DND-41 (cell line): ENCODE measurements at regions not wholly inside any gene's neighbourhood (a gene's known extent, or its start where the extent isn't known, plus 50 kb on each side); places are given as distances from the start of the nearest gene placed in this dataset.

ENCODE experiments used
- ATAC-seq: fragments of 200-7000 bp; cut with Tn5 transposase; 3 replicates; pipeline ENCODE4 v1.9.1; 2021; ENCODE audit warnings: low read depth; ENCODE audit not compliant: insufficient read depth
- DNase-seq: peaks from one replicate; pipeline ENCODE4 v3.0.0-alpha.2; 2020
- H2AFZ ChIP-seq: 2 replicates; pipeline ENCODE4 v1.6.0; 2012; ENCODE audit warnings: low read depth, low read length
- H3K27ac ChIP-seq: 2 replicates; pipeline ENCODE4 v1.5.1; 2012; ENCODE audit warnings: low read length, inconsistent platforms
- H3K27me3 ChIP-seq: fragments of 200-600 bp; sonication (generic); 2 replicates; pipeline ENCODE4 v1.6.0; 2012; ENCODE audit warnings: low read length, mild to moderate bottlenecking, inconsistent platforms; ENCODE audit not compliant: insufficient read depth, poor library complexity
- H3K36me3 ChIP-seq: 2 replicates; pipeline ENCODE4 v1.5.1; 2012; ENCODE audit warnings: low read length, inconsistent platforms; ENCODE audit not compliant: insufficient read depth
- H3K4me1 ChIP-seq: 2 replicates; pipeline ENCODE4 v1.5.1; 2012; ENCODE audit warnings: mild to moderate bottlenecking, low read length; ENCODE audit not compliant: insufficient read depth
- H3K4me2 ChIP-seq: 2 replicates; pipeline ENCODE4 v1.6.0; 2012; ENCODE audit warnings: mild to moderate bottlenecking, moderate library complexity, low read length, inconsistent platforms; ENCODE audit not compliant: insufficient read depth
- H3K4me3 ChIP-seq, 2 experiments: fragments of 200-600 bp in 1 of 2; shearing (Covaris generic) in 1 of 2; 2 replicates each; pipeline ENCODE4 v1.5.1; 2012 to 2016; ENCODE audit warnings: inconsistent platforms in 2 of 2, low read length in 2 of 2, mild to moderate bottlenecking in 2 of 2, low read depth in 1 of 2, moderate library complexity in 1 of 2
- H3K79me2 ChIP-seq: 2 replicates; pipeline ENCODE4 v1.6.0; 2012; ENCODE audit warnings: low read length, inconsistent platforms; ENCODE audit not compliant: insufficient read depth
- H3K9ac ChIP-seq: 2 replicates; pipeline ENCODE4 v1.6.0; 2012; ENCODE audit warnings: low read depth, mild to moderate bottlenecking, inconsistent platforms, low read length, moderate library complexity
- H3K9me3 ChIP-seq: 2 replicates; pipeline ENCODE4 v1.5.1; 2012; ENCODE audit warnings: low read length, moderate library complexity, mild to moderate bottlenecking, inconsistent platforms; ENCODE audit not compliant: insufficient read depth, severe bottlenecking
- H4K20me1 ChIP-seq: 2 replicates; pipeline ENCODE4 v1.6.0; 2012; ENCODE audit warnings: low read length; ENCODE audit not compliant: insufficient read depth
- EZH2 ChIP-seq: IDR thresholded peaks from 3 replicates; pipeline ENCODE4 v1.6.1; 2012; ENCODE audit warnings: borderline replicate concordance, low read depth, mild to moderate bottlenecking, moderate library complexity, low read length, inconsistent platforms; ENCODE audit not compliant: severe bottlenecking
- TF ChIP-seq, protein P1 (sequence below): IDR thresholded peaks from 2 replicates; pipeline ENCODE4 v1.5.1; 2012; ENCODE audit warnings: borderline replicate concordance, low read length, moderate library complexity, mild to moderate bottlenecking; ENCODE audit not compliant: poor library complexity, severe bottlenecking; ENCODE audit errors: extremely low read depth

DNA sequence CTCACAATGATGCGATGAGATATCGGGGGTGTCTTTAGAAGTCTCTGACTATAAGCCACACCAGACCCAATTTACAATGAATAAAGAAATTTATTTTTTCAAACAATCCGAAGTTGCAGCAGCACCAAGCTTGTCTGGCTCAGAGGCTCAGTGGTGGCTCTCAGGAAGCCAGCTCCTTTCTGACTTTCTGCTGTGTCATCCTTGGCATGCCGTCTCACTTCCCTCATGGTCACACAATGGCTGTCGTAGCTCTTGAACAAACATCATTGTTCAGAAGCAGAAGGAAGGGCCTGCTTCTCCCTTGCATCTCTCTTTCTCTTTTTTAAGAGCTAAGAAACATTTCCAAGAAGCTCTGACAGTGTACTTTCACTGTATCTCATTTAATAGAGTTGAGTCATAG is 299.0 kb downstream of the DOK5 start:
- H3K36me3 ChIP-seq: no peaks in the 10 kb centered on the region
- H4K20me1 ChIP-seq: no peaks in the 10 kb centered on the region
- H3K4me2 ChIP-seq: no peak overlapping the region
- no peak overlapping the region for H3K27ac ChIP-seq
- H3K4me3 ChIP-seq: no peak overlapping the region
- DNase-seq (no peak), ATAC-seq (no peak)
- no peaks in the 10 kb centered on the region for H3K4me1 ChIP-seq
- no peaks in the 10 kb centered on the region for H3K9me3 ChIP-seq
- no peak overlapping the region for H2AFZ ChIP-seq
- TF ChIP-seq, protein P1, sequence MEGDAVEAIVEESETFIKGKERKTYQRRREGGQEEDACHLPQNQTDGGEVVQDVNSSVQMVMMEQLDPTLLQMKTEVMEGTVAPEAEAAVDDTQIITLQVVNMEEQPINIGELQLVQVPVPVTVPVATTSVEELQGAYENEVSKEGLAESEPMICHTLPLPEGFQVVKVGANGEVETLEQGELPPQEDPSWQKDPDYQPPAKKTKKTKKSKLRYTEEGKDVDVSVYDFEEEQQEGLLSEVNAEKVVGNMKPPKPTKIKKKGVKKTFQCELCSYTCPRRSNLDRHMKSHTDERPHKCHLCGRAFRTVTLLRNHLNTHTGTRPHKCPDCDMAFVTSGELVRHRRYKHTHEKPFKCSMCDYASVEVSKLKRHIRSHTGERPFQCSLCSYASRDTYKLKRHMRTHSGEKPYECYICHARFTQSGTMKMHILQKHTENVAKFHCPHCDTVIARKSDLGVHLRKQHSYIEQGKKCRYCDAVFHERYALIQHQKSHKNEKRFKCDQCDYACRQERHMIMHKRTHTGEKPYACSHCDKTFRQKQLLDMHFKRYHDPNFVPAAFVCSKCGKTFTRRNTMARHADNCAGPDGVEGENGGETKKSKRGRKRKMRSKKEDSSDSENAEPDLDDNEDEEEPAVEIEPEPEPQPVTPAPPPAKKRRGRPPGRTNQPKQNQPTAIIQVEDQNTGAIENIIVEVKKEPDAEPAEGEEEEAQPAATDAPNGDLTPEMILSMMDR: no peak
- TF ChIP-seq EZH2: no peak
- H3K27me3 ChIP-seq: no peaks in the 10 kb centered on the region
- no peak overlapping the region for H3K9ac ChIP-seq
- no peaks in the 10 kb centered on the region for H3K79me2 ChIP-seq

DNA sequence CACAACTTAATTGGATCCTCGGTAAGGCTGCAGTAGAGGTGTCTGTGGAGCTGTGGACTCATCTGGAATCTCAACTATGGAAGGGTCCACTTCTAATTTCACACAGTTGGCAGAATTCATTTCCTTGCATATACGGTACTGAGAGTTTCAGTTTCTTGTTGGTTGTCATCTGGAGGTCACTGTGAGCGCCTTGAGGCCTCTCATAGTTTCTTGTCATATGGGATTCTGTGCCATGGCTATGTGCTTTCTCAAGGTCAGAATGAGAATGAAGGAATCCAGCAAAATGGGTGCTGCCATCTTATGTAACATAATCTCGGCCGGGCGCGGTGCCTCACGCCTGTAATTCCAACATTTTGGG is 298.2 kb downstream of the DOK5 start:
- ATAC-seq (no peak), DNase-seq (no peak)
- TF ChIP-seq EZH2: no peak
- TF ChIP-seq, protein P1: no peak
- Histone ChIP-seq H3K27me3 (no peaks in the 10 kb centered on the region), H3K9ac (no peak overlapping the region), H3K4me1 (no peaks in the 10 kb centered on the region), H3K36me3 (no peaks in the 10 kb centered on the region), H2AFZ (no peak overlapping the region), H3K79me2 (no peaks in the 10 kb centered on the region), H3K27ac (no peak overlapping the region), H3K9me3 (no peaks in the 10 kb centered on the region), H3K4me3 (no peak overlapping the region), H4K20me1 (no peaks in the 10 kb centered on the region), H3K4me2 (no peak overlapping the region)

DNA sequence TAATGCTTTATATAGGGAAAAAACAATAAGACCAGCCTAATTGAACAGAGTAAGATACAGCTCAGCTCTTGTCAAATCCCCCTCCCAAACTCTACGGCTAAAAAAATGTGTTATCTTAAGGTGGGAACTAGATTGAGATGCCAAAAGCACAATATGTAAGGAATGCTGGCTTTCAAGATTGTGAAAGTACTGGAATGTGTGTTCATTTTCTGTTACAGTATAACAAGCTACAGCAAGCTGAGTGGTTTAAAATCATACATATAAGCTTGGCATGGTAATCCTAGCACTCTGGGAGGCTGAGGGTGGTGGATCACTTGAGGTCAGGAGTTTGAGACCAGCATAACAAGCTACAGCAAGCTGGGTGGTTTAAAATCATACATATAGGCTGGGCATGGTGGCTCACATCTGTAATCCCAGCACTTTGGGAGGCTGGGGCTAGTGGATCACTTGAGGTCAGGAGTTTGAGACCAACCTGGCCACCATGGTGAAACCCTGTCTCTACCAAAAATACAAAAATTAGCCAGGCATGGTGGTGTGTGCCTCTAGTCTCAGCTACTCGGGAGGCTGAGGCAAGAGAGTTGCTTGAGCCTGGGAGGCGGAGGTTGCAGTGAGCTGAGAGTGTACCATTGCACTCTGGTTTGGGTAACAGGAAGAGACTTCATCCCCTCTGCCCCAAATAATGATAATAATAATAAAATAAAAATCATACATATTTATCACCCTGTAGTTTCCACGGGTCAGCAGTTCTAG is 297.7 kb downstream of the DOK5 start:
- no peaks in the 10 kb centered on the region for H3K36me3 ChIP-seq
- no peaks in the 10 kb centered on the region for H3K9me3 ChIP-seq
- H3K4me1 ChIP-seq: no peaks in the 10 kb centered on the region
- TF ChIP-seq, protein P1: no peak
- no peak for TF ChIP-seq EZH2
- ATAC-seq: no peak
- no peaks in the 10 kb centered on the region for H3K27me3 ChIP-seq
- H3K4me2 ChIP-seq: no peak overlapping the region
- H3K4me3 ChIP-seq: no peak overlapping the region
- no peak for DNase-seq
- H3K79me2 ChIP-seq: no peaks in the 10 kb centered on the region
- no peak overlapping the region for H2AFZ ChIP-seq
- H3K9ac ChIP-seq: no peak overlapping the region
- H4K20me1 ChIP-seq: no peaks in the 10 kb centered on the region
- no peak overlapping the region for H3K27ac ChIP-seq

DNA sequence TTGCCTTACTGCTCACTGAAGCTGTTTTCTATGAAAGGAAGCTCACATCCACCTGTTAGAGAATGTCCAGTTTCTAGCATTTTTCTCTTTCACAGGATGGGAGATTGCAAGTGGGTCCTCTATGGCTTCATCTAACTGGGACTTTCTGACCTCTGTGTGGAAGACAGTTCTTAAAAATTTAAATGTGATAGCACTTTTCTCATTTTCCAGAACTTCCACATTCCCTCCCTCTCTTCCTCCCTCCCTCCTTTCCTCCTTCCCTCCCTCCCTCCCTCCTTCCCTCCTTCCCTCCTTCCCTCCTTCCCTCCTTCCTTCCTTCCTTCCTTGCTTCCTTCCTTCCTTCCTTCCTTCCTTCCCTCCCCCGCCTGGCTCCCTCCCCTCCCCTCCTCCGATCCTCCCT is 291.1 kb downstream of the DOK5 start:
- no peaks in the 10 kb centered on the region for H3K36me3 ChIP-seq
- no peak overlapping the region for H3K4me2 ChIP-seq
- H3K79me2 ChIP-seq: no peaks in the 10 kb centered on the region
- H3K9me3 ChIP-seq: no peaks in the 10 kb centered on the region
- no peaks in the 10 kb centered on the region for H3K4me1 ChIP-seq
- no peak overlapping the region for H2AFZ ChIP-seq
- peaks cover 6% of the 10 kb centered on the region for H3K27me3 ChIP-seq
- no peak for TF ChIP-seq EZH2
- TF ChIP-seq, protein P1: no peak
- H3K4me3 ChIP-seq: no peak overlapping the region
- H3K27ac ChIP-seq: no peak overlapping the region
- ATAC-seq (no peak), DNase-seq (no peak)
- no peaks in the 10 kb centered on the region for H4K20me1 ChIP-seq
- no peak overlapping the region for H3K9ac ChIP-seq
